Right ventricle myocardium inferior (tissue), 1 donor: ENCODE measurements at regions not wholly inside any gene's neighbourhood (a gene's known extent, or its start where the extent isn't known, plus 50 kb on each side); places are given as distances from the start of the nearest gene placed in this dataset.
"Not testable (repeated sequence)": the region's sequence is repeated elsewhere in the genome, so short reads cannot be mapped to it uniquely, and the experiment has no call there.

Experiments used
- ATAC-seq: fragments of 200-7000 bp; cut with Tn5 transposase; one replicate; pipeline ENCODE4 v1.9.1; 2020; ENCODE audit warnings: mild to moderate bottlenecking, moderate library complexity
- DNase-seq: peaks from one replicate; pipeline ENCODE4 v3.0.0; 2021; ENCODE audit errors: missing footprints
- intact Hi-C: fragments of 100-400 bp; cut with DNase I; formaldehyde crosslinking; loops from one replicate; pipeline ENCODE4 v1.11.0; 2022
- donor health status: DM: no; HTN: yes; CAD: no; lungs with severe emphysema.

GRCh38 chr1:232437510-232437909 lies 192.4 kb downstream of the SIPA1L2 start:
- DNase-seq (no peak), ATAC-seq (no peak)
- intact Hi-C loops = loop anchor here (5.0 to 10.0 kb wide), 2 partner anchors 113 to 190 kb away; no protein-coding TSS in a partner anchor

GRCh38 chr1:232435729-232436128 lies 194.2 kb downstream of the SIPA1L2 start:
- intact Hi-C loops = loop anchor here (5.0 to 10.0 kb wide), 2 partner anchors 111 to 192 kb away; no protein-coding TSS in a partner anchor
- DNase-seq (no peak), ATAC-seq (peak; percentile 42)

DNA sequence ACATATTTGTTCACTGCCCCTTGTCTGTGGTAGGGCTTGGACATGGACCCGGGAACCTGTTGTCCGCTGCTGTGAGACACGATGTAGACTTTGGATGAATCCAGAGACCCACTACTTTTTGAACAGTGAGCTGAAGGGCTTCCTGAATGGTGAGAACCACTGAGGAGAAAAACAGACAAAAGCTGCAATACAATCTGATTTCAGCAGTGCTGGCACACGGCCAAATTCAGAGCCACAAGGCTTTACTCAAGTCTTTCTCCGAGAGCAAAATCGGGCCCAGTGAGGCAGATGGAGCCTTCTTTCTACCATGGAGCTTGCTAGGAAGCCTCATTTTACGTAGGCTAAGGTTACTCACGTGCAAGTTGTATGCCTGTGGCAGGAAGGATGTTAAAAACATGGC lies 197.6 kb downstream of the SIPA1L2 start:
- ATAC-seq (no peak), DNase-seq (no peak)
- intact Hi-C loops = loop anchor here (10.0 kb wide), 1 partner anchor 108 kb away; no protein-coding TSS in a partner anchor

DNA sequence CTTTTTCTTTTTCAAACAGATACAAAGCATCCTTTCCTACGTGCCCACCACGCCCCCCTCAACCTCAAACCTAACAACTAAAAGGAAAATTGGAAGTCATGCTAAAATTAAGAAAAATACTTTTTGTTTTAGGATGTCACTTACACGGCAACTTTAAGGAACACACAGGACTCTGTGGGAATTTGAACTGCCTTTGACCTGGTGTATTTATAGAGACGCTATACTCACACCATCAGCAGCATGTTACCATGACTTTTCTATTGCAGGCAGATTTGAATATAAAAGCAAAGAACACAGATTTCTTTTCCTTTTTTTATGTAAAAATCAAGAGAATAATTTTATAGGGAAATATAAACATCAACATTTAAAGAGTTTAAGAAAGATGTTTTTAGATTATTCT lies 198.2 kb downstream of the SIPA1L2 start:
- DNase-seq (no peak), ATAC-seq (no peak)
- intact Hi-C loops = loop anchor here (10.0 kb wide), 1 partner anchor 107 kb away; no protein-coding TSS in a partner anchor

- ATAC-seq = no peak
- intact Hi-C loops = loop anchor here (10.0 kb wide), 1 partner anchor 107 kb away; no protein-coding TSS in a partner anchor
Measured at GRCh38 chr1:232431326-232431725, 198.6 kb downstream of the SIPA1L2 start.

DNA sequence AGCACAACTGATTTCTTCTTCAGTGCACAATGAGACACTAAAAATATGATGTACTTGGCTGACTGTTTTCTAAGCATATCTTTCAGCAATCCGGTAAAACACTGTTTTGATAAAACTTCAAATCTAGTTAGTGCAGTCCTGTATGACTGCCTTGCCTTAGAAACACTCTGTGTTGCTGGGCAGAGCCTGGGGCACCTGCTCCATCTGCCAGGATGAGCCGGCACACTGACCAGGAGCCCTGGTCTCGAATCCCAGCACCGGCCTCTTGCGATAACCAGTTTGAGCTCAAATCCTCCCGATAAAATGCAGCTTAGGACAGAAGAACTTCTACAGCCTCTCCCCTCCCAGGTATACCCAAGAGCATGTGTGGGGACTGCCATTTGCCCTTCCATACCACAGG lies 199.5 kb downstream of the SIPA1L2 start:
- ATAC-seq (no peak), DNase-seq (no peak)
- intact Hi-C loops = loop anchor here (10.0 kb wide), 1 partner anchor 106 kb away; no protein-coding TSS in a partner anchor

More at GRCh38 chr1:232431326-232431725, 198.6 kb downstream of the SIPA1L2 start:
- no peak for DNase-seq

DNA sequence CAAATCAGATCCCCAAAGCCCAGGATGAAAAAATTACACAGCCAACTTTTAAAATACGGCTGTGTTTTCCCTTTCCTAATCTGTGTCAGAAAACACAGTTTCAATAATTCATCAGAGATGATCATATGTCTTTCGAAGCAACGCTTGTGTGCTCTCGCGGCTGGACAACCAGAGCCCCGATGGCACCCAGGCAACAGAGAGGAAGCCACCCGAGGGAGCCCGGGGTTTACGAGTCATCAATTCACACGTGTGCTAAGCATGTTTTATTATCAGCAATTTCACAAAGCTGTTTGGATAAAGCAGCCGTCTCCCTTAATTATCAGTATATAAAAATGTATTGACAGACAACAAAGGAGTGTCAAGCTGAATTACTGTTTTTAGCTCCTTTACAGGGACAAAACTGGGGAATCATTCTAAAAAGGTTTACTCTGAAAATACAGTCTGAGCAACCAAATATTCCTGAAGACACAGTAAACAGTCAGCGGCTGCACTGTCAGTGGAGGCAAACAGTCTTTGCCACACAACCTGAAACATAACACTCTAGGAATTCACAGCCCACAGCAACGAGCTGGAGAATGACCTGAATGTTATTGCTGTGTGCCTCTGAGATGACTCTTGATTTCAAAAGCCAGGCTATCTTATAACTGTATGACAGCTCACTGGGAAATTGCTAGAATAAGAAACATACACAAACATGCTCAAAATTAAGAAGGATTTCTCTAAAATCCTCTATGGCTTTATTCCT lies 201.0 kb downstream of the SIPA1L2 start:
- intact Hi-C loops = no loop called here
- ATAC-seq (peak; percentile 66), DNase-seq (no peak)

- intact Hi-C loops = no loop called here
- peak; percentile 27 for ATAC-seq
- no peak for DNase-seq
Measured at GRCh38 chr1:232428036-232428645, 201.8 kb downstream of the SIPA1L2 start.

DNA sequence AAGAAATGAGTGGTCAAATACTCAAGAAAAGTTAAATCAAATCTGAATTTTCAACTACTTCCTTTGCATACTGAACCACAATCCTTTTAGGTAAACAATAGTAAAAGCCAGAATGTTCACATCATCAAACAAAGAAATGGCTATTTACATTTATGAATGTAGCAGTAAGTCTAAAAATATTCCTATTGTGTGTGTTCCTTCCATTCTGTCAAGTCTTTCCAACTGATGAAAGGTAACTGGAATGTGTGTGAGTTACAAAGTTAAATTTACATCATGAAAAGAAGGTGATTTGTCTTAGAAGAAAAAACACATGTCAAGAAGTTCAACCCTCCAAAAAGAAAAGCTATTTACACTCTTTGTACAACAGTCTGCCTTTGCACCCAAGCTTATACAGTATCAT lies 203.1 kb downstream of the SIPA1L2 start:
- DNase-seq = no peak
- intact Hi-C loops = no loop called here
- ATAC-seq = no peak

- intact Hi-C loops = no loop called here
- ATAC-seq (no peak), DNase-seq (no peak)
Measured at GRCh38 chr1:232425421-232425820, 204.5 kb downstream of the SIPA1L2 start.

DNA sequence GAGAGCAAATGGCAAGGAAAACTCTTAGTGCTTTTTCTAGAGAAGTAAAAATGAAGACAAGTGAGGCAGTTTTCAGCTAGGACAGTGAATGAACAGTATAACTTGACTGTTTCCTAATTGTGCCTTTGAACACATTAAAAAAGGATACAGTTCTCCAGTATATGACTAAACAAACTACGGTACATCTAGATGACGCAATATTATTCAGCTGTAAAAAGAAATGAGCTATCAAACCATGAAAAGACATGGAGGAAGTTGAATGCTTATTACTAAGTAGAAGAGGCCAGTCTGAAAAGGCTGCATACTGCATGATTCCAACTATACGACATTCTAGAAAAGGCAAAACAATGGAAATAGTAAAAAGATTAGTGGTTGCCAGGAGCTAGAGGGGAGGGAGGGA lies 206.3 kb downstream of the SIPA1L2 start:
- ATAC-seq (no peak), DNase-seq (no peak)
- intact Hi-C loops = no loop called here

GRCh38 chr1:232422898-232423297 lies 207.0 kb downstream of the SIPA1L2 start:
- intact Hi-C loops = no loop called here
- no peak for ATAC-seq

GRCh38 chr1:232422098-232422497 lies 207.8 kb downstream of the SIPA1L2 start:
- intact Hi-C loops = no loop called here
- DNase-seq (no peak), ATAC-seq (no peak)

More at GRCh38 chr1:232422898-232423297, 207.0 kb downstream of the SIPA1L2 start:
- no peak for DNase-seq

- ATAC-seq (no peak), DNase-seq (no peak)
- intact Hi-C loops = no loop called here
Measured at GRCh38 chr1:232421143-232421796, 208.7 kb downstream of the SIPA1L2 start.

GRCh38 chr1:232417636-232418248 lies 212.2 kb downstream of the SIPA1L2 start:
- DNase-seq (no peak), ATAC-seq (no peak)
- intact Hi-C loops = no loop called here

- no peak for ATAC-seq
- no peak for DNase-seq
- intact Hi-C loops = no loop called here
Measured at GRCh38 chr1:232416026-232416568, 213.8 kb downstream of the SIPA1L2 start.

GRCh38 chr1:232415481-232415880 lies 214.5 kb downstream of the SIPA1L2 start:
- DNase-seq, ATAC-seq, intact Hi-C loops: not testable (repeated sequence)

GRCh38 chr1:232414100-232414499 lies 215.8 kb downstream of the SIPA1L2 start:
- DNase-seq = no peak
- ATAC-seq = peak; percentile 53
- intact Hi-C loops = no loop called here

- intact Hi-C loops = no loop called here
- DNase-seq = no peak
- ATAC-seq = no peak
Measured at GRCh38 chr1:232413674-232414073, 216.3 kb downstream of the SIPA1L2 start.
